ENCODE measurements at regions not wholly inside any gene's neighbourhood (a gene's known extent, or its start where the extent isn't known, plus 50 kb on each side); places are given as distances from the start of the nearest gene placed in this dataset.
"Not testable (repeated sequence)": the region's sequence is repeated elsewhere in the genome, so short reads cannot be mapped to it uniquely, and the experiment has no call there.

DNA sequence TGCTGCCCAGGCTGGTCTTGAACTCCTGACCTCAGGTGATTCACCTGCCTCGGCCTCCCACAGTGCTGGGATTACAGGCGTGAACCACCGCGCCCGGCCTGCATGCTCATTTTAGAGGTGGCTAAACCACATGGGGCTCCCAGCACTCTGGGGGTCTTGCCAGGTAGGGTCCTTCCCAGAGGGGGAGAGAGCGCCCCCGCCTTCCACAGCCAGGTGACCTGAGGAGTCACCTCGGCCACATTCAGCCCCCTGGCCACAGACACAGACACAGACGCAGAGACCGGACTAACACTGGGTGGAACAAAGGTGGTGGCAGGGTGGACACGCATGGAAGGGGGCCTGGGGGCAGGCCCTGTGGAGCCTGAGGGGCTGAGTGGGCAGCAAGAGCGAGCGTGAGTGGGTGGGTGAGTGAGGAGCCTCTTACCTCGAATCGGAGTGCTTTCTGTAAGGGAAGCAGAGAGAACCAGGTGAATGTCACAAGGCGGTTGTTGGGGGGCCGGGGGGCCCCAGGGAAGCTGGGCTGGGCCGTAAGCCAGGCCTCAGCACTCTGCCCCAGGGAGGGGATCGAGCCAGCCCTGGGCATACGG is 80.1 kb downstream of the PTPRS start:
- no peak for DNase-seq (ENCODE audit: low read depth, low spot score)

DNA sequence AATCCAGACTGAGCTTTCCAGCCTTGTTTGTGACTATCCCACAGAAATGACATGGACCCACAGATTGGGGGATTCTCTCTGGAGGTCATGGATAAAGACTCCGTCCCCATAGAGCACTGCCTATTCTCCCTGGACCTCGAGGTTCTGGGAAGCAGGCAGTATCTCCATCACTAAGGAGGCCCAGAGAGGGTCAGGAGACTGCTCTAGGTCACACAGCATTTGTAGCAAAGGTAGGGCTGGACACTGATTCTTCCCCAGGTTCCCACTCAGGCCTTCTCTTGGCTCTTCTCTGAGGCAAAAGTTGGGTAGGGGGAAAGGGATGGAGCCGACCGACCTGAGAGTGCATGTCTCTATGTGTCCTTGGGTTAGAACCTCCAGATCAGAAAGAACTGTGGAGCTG is 80.9 kb downstream of the PTPRS start:
- no peak overlapping the region for H3K27ac ChIP-seq
- DNase-seq (ENCODE audit: low read depth, low spot score) = no peak

More for the DNA sequence above, 80.1 kb downstream of the PTPRS start:
- no peak overlapping the region for H3K27ac ChIP-seq

DNA sequence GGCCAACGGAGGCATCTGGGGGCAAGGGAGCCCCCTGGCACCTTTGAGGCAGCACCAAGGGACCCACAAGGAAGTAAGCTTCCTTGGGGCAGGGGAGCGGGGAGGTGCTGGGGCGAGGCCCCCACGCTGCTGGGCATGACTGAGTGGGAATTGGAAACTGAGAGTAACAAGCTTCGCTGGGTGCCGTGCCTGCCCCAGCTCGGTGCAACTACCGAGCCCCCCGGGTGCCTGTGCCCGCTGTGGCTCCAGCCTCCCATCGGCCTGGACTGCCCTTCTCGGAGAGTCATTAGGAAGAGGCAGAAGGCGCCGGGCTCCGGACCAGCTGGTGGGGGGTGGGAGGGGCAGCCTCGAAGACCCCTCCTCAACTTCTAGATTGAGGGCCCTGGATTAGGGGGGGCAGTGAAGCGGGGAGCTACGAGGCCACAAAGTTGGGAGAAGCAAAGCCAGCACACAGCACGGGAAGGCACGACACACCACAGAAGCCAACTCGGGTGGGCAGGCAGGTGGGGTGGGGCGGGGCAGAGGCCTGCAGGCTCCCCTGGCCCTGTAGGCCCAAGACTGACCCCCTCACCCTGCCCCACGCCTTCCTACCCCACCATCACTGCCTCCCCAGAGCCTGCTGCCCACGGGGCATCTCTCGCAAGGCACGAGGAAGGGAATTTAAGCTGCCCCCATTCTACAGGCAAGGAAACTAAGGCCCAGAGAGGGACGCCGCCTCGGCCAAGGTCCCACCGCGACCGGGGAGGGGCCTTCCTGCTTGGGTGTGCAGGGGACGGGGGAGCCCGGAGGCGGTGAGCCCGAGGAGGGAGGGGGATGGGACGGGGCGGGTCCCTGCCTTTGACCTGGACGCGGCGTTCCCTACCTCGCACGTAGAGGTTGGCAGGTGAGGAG is 83.2 kb downstream of the PTPRS start:
- no peak for DNase-seq (ENCODE audit: low read depth, low spot score)
- no peak overlapping the region for H3K27ac ChIP-seq

DNA sequence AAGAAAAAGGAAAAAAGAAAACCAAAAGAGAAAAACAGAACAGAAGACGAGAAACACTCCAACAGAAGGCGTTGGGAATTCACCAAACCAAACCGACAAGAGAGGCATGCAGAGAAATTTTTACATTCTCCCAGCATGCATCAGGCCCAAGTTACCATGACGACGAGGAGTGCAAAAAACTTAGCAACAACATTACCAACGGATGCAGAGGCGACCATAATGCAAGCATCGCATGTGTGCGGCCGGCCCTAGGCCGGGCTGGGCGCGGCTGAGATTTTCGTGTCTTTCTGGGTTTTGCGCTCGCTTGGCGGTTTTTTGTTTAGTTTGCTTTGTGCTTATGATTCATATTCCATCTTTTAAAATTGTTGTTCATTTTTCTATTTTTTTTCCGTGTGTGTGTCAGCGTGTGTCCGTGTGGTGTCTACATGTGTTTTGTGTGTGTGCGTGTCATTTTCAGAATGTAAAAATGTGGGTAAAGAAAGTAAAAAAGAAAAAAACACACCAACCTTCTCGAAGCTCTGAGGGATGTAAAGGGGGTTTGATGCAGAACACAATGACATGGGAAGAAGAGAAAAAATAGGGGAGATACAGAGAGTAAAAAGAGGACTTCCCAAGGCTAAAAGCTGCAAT is 84.9 kb downstream of the PTPRS start:
- DNase-seq (ENCODE audit: low read depth, low spot score) = no peak
- H3K27ac ChIP-seq = no peak overlapping the region

DNA sequence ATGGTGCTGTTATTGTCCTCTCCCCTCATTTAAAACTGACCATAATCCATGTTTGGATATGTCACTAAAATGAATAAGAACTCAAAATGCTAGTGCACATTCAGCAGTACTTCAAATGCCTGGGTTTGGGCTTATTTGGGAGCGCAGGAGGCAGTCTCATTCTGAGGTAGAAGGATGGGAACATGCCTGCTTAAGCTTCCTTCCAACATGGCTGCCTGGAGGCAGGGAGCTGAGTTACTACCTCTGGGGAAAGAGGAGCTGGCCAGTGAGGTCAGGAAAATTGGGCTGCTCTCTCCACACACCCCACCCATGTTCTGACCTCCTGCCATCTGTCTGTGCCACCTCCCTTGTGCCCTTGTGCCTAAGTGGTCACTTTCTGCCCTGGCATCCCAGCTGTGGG is 85.7 kb downstream of the PTPRS start:
- no peak overlapping the region for H3K27ac ChIP-seq
- no peak for DNase-seq (ENCODE audit: low read depth, low spot score)

DNA sequence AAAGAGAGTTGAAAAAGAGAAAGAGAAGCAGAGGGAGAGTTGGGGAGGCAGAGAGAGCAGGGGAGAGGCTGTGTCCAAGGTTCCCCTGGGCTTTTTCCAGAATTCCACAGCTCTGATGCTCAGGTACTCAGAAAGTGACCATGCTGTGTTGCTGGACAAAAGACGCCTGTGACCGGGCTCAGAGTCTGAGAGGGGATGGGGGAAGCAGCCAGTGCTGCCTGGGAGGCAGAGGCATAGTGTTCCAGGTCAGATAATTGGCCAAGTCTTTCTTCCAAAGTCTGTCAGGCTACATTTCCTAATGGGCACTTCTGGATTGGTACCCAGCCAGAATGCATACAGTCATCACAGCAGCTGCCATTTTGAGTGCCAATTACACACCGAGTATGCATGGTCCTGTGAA is 86.1 kb downstream of the PTPRS start:
- H3K27ac ChIP-seq = no peak overlapping the region
- no peak for DNase-seq (ENCODE audit: low read depth, low spot score)

DNA sequence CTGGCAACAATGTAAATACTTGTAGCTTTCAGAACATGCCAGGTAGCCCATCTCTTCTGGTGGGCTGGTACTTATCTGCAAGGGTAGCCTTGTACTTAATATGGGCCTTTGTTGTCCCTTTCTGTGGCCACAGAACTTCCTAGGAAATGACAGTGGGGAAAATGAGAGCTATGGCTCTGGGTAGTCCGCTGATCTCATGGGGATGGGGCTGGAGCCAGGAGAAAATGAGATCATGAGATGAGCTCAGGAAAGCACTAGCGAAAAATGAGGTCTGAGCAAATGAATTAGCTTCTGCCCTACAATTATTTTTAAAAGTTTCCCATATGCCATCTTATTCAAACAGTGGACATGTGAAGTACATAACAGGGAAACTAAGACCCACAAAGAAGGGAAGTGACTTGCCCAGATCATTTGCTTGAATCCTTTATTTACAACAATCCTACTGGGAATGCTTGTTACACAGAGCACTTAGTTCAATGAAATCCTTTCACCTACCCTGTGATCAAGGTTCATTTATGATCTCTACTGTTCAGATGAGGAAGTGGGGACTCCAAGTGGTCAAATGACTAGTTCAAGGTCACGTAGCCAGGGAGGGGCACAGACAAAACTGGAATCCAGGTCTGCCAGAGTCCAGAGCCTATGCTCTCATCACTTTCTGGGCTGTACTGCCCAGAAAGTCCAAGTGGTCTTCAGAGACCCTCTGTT is 87.1 kb downstream of the PTPRS start:
- no peak for DNase-seq (ENCODE audit: low read depth, low spot score)
- H3K27ac ChIP-seq = no peak overlapping the region

DNA sequence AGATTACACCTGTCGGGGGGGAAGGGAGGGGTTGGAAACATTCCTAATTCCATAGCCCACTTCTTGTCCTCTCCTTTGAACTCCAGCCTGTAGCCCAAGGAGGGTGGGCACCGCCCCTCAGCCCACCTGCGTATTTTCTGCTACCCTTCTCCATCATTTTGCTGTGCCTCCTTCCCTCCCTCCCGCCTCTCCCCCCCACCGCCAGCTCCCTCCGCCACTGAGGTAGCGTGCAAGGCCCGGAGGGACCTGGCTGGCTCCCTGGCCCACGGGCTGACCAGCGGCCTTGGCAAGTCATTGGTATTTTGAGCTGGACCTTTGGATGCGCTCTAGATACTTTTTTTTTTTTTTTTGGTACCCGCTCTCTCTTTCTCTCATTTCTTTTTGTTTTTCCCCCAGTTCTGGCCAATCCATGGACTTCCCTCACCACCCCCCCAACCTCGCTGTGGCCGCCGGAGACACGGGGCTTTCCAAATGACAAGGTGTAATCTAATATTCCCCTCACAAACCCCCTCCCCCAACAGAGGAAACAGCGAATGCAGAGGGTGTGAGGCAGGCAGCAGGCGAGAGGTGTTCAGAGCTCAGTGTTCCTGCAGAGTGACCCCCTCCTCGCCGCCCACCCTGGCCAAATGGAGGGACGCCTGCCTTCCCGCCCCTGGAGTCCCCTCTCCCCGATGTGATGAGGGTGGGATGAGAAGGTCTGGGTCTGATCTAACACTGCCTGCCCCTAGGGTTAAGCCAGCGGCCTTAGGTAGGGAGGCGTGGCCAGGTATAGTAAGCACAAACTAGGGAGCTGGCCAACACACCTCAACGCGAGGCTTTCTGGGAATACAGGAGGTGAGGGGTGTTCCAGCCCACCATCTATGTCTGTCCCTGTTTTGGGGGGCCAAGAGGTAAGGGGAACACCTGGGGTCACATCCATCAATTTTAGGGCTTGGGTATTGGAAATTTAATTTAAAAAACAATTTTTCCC is 89.2 kb downstream of the PTPRS start:
- DNase-seq (ENCODE audit: low read depth, low spot score) = no peak
- H3K27ac ChIP-seq = no peak overlapping the region

DNA sequence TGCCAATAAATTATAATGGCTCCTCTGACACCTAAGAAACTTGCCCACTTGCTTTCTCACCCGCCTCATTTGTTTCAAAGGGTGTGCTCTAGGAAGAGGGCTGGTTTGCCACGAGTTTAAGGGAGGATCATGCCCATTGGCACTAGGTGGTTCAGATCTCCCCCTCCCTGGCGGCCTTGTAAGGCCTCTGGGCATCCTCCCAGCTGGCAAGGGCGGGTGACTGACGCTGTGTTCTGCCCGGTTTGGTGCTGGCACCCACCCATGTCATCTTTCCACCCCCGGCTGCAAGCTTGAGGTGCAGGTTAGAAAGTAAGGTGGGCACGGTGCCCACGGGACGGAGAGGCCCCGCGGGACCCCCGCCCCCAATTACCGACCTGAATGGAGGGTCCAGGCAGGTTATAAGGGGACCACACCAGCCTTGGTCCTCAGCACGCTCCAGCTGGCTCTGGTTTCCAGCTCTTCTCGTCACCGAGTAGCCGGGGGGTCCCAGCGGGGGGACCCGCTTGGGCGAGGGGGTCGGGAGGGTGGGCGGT is 90.4 kb downstream of the PTPRS start:
- no peak overlapping the region for H3K27ac ChIP-seq
- no peak for DNase-seq (ENCODE audit: low read depth, low spot score)

DNA sequence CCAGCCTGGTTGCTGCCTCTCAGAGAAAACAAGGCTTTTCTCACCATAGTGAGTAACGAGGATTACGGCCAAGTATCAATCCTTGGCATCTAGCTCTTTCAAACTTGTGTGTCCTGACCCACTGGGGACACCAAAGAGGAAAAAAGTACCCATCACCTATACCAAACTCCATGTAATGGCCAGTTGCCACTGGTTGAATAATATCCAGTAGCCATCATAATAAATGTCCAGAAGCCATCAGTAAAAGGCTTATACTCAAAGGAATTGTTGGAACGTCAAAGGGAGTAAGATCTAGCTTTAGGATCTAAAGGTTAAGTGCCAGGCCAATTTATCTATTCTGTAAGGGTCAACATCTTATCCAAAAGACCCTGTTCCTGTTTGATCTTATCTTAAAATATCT is 91.1 kb downstream of the PTPRS start:
- DNase-seq (ENCODE audit: low read depth, low spot score) = no peak
- H3K27ac ChIP-seq = no peak overlapping the region

DNA sequence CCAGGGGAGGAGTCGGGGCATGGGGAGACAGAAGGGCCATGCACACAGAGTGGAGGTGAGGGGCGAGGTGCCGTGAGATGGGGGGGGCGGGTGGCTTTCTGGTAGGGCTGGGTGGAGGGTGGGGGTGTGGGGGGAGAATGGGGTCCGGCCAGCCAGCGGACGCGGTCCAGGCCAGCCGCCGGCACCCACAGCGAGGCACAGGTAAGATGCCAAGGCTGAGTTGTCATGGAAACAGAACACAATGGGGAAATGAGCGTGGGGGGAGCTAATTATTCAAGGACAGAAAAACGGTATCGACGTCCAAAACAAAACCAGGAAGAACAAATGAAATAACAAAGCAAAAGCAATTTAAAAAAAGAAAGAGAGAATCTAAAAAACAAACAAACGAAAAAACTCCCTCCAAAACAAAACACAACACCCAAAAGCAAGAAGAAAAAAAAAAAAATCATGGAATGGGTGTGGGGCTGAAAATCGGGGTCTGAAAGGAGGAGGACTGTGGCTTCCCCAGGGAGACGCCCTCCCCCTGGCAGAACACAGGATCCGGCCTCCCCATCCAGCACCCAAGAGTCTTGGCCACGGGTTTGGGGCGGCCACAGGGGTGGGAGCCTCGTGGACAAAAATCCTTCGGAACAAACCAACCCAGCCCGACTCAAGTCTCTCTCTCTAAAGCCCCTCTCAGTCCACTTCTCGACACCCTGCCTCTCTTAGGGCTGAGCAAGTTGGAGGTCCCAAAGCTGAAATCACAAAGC is 92.5 kb downstream of the PTPRS start:
- no peak for DNase-seq (ENCODE audit: low read depth, low spot score)
- H3K27ac ChIP-seq = no peak overlapping the region

DNA sequence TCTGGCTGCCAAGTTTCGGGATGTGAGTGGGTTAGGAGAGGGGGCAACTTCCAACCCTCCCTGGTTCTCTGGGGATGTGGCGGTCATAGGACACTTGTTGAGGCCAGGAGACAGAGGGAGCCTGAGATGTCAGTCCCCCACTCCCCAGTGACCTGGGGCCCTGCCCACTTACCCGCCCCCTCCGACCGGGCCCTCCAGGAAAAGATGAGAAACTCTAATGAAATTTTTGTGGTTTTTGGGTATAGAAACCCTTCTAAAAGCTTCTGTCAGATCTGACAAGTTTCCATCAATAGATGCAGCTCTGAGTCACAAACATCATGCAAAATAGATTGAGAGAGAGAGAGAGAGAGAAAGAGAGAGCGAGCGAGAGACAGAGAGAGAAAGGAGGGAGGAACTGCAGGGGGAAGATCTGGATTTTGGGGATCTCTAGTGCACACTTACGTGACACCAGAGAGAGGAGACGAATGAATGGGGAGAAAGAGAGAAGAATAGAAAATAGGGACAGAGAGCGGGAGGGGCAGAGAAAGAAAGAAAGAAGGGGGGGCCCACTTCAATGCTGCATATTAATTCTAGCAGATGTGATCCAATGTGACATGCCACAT is 94.0 kb downstream of the PTPRS start:
- no peak overlapping the region for H3K27ac ChIP-seq
- no peak for DNase-seq (ENCODE audit: low read depth, low spot score)

DNA sequence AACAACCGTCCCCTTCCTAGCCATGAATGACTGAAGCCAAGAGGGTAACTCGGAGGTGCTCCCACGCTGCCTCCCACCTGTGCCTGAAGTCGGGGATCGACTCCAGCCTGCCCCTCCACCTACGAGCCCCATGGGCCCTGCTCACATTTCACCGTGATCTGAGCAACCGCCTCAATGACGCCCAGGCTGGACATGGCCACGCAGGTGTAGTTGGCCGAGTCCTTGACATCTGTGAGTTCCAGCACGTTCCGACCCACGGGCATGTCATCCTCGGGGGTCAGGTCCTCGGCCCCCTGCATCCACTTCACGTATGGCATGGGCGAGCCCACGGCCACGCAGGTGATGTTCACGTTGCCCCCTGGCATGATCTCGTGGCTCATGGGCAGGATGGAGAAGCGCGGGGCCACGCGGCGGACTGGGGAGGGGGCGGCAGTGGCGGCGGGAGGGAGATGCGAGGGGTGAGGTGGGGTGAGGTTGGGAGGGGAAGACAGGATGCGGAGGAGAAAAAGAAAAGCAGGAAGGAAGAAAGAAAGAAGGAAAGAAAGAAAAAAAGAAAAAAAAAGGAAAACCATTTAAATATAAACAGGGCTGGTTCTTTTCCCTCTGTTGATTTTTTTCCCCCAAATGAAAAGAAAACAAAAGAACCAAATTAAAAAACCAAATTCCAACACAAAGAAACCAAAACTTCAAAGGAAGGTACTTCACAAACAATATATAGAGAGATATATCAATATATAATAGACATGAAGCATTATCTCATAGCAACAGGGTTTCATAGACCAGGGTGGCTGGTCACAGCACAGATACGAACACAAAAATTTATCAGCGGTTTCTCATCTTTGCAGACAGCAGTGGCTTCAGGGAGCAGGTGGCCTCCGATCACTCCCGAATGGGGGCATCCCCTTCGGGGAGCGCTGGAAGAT is 94.7 kb downstream of the PTPRS start:
- no peak overlapping the region for H3K27ac ChIP-seq
- DNase-seq (ENCODE audit: low read depth, low spot score) = no peak

DNA sequence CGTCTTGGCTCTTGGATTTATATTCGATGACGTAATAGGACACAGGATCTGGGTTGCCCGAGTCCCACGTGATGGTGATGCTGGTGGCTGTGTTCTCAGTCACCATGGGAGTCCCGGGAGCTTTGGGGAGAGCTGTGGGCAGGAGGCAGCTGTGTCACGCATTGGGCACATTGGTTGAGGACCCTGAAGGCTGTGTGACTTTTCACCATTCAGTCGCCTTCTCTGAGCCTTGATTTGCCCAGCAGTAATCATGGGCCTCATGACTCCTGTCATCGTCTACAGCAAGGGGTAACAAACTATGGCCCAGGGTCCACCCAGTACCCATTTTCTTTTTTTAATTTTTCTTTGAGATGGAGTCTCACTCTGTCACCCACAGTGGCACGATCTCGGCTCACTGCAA is 96.3 kb downstream of the PTPRS start:
- H3K27ac ChIP-seq = no peak overlapping the region
- DNase-seq (ENCODE audit: low read depth, low spot score) = no peak

DNA sequence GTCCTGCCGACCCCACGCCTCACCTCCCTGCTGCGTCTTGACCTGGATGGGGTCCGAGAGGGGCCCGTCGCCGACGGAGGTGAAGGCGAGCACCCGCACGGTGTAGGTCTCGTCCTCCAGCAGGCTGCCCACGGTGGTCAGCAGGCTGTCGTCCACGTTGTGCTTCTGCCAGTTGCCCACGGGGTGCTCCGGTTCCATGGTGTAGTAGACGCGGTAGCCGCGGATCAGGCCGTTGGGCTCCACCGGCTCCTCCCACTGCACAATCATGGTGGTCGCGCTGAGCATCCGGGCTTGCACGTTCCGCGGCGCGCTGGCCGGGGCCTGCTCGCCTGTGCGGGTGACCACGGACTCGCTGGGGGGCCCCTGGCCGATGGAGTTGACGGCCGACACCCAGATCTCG is 96.7 kb downstream of the PTPRS start:
- no peak for DNase-seq (ENCODE audit: low read depth, low spot score)
- no peak overlapping the region for H3K27ac ChIP-seq

DNA sequence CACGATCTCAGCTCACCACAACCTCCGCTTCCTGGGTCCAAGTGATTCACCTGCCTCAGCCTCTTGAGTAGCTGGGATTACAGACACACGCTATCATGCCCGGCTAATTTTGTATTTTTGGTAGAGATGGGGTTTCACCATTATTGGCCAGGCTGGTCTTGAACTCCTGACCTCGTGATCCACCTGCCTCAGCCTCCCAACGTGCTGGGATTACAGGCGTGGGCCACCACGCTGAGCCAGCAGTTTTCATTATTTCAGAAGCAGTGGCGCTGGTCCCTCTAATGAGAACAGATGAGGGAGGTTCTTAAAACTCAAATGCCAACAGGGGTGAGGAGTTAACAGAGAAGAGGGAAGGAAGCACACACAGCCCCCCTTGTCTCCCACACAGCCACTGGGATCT is 98.7 kb downstream of the PTPRS start:
- not testable (repeated sequence) for DNase-seq (ENCODE audit: low read depth, low spot score); H3K27ac ChIP-seq

DNA sequence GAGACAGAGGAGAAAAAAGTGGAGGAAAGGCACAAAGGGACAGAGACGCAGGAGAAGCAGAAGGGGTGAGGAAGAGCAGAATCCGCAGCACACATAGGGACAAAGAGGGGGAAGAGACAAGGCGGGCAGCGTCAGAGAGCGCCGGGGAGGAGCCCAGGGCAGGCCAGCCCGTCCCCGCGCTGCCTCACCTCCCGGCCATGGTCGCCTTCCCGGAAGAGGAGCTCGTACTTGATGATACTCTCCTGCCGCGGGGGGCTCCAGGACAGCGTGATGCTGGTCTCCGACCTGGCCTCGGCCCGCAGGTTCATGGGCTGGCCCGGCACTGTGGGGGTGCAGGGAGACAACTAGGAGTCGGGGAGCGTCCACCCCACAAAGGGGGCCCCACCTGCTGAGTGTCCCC is 100.6 kb downstream of the PTPRS start:
- no peak overlapping the region for H3K27ac ChIP-seq
- no peak for DNase-seq (ENCODE audit: low read depth, low spot score)
